Activated effector memory CD4-positive, alpha-beta T cell treated with Interleukin-2 at 50 U/mL for 16 hours (primary cell): ENCODE measurements at regions not wholly inside any gene's neighbourhood (a gene's known extent, or its start where the extent isn't known, plus 50 kb on each side); places are given as distances from the start of the nearest gene placed in this dataset.

Experiments
- DNase-seq: peaks from one replicate; pipeline ENCODE4 v3.0.0-alpha.2; 2020

DNA sequence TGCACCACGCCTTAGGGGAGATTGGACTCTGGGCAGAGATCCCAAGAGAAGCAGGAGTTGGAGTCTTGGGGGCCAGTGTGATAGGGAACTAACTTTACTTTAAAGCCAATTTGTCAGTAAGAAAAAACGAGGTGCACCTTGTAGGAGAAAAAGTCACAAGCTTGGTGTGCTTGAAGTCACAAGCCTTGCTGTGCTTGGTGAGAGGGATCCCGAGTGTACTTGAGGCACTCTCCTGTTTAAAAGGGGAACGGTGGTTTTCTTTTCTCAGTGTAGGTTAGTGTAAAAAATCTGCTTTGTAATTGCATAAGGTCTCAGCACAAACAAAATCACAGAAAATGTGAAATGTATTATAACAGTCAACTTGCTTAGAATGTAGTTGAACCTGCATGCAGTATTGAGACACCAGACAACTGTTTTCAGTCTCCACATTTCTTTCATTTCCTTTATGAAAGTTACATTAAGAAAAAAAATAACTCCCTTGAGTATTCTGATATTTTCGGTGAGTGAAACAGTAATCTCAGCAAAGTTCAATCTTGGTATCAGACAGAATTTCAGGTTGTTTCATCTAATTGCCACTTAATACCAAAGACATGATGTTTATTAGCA, 111.1 kb upstream of the DUSP22 start:
- DNase-seq: no peak

DNA sequence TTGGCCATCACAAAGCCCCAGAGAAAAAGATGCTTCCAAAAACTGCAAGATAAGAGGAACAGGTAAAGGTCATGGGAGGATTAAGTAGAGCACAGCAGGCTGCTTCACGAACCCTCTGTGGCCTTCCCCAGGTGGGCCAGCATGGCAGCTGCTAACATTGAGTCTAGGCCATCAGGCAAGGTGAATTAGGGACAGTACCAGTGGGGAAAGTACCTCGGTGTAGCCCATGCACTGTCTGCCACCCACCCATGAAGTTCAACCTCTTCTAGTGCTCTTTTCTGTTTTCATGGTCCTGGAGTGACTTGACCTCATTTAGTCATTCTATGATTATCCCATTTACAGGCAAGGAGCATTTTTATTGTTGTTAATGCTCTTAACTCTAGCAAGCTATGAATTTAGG, 108.6 kb upstream of the DUSP22 start:
- DNase-seq: no peak

DNA sequence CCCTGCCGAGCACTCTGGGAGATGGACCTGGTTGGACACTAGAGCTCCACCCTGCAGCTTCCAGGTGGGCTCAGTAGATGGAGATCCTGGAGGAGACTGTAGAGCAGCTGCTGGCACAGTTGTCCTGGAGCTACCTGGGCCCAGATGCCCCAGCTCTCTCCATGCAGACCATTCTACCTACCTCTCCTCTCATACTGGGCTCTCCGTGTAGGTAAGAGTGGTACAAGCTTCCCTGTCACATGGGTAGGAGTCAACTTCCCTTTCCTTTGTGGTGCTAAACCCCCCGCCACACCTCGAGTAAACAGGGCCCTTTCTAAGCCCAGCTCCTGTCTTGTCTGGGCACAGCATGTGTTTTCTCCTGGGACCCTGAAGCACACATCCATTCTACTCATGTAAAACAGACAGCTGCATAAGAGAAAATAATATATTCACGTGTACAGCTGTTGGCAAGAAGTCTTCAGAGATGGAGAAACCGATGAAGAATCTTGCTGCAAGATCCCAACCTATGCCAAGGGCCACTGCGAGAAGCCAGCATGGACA, 108.1 kb upstream of the DUSP22 start:
- DNase-seq: no peak

DNA sequence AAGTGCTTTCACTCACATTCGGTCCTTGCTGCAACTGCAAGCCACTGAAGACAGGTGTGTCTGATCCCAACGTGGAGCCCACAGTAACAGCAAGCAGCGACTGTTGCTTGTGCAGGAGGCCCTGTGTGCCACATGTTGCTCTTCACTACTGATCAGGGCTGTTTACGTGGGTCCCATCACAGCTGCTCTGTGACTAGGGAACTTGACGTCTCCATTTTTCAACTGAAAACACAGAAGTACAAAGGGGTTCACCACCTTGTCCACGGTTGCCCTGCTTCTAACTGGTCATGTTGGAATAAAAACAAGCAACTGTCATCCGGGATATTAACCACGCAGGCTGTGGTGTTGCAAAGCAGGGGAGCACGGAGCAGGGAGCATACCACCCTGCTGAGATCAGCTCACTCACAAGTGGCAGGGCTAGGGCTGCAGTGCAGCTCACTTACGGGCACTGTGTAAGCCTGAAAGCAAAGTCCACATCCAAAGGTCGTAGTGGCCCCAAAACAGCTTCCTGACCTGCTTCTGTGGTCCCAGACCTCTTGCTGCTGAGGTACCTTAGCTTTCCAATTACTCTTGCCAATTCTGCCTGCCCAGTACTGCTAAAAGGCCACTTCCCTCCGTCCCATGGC, 105.8 kb upstream of the DUSP22 start:
- no peak for DNase-seq

DNA sequence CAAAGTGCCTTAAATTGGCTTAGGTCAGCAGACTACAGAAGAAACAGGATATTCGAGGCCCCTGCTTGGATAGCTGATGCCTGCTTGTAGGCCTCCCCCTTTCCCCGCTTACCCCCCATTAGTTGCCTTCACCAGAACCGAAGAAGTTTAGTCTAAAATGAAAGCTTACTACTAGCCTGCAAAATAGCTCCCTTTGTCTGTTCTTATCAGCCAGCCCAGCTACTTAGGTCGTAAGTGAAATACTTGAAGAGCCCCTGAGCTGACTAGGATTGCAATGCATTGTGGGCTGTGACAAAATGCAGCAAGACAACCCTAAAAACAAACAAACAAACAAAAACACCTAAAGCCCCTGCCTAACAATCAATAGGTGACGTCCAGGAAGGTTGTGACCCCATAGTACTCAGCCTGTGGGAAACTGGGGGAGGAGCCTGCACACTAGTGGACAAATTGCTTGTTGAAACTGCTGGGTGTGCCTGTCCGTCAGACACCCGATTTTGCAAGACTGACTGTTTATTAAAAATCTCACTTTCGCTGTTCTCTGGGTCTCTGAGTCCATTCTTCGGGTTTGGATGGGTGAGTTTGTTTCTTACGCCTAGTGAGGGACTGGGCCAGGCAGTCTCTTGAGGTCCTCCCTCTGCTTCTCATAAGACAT, 105.0 kb upstream of the DUSP22 start:
- no peak for DNase-seq

DNA sequence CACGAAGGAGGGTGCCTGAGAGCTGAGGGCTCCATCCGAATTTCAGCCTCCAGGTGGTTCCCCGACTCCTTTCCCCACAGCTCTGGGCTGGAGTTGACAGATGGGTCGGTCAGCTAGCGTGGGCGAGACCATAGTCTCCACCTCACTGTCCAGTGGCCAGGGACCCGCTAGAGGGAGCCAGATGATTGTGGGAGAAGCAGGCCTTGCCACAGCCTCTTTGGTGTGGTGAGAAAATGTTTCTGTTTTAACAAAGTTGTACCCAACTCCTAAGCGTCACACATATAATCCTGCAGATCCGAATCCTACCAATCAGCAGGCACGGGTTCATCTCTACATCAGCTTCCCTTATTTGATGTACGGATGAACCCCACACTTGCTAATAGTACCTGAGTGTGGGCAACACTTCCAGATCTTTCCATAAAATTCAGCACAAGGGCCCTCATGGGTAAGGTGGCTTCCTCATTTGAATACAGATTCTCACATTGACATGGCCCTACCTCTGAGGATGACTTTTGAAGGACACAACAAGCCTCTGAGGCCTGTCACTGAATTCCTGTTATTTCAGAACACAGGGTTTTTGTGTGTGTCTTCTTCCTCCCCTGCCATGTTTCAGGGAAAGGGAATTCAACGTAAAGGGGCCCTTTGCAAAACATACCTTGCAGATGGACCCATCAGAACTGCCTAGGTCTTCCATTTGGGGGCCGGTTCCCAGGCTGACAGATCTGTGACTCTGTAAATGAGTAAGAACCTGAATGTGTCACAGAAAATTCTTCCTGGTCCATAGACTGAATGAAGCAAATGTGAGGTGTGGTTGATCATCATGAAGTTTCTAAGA, 103.2 kb upstream of the DUSP22 start:
- peak; percentile 69 for DNase-seq

DNA sequence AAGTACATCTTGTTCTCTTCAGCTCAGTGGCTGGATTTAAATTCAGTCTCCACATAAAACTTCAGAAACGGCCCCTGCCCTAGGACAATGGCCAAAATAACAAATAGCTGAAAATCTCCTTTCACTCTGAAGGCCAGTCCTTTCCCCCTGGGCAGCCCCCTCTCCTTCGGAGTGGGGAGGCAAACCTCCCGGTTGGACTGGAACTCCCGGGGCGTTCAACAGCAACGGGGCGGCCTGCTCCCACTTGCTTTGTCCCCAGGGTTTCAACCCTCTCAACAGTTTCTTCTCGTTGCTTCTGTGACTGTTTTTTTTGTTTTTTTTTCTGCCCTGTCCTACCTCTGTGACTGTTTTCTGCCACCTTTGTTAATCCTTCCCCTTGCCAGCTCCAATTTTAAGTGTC, 102.6 kb upstream of the DUSP22 start:
- DNase-seq: no peak

DNA sequence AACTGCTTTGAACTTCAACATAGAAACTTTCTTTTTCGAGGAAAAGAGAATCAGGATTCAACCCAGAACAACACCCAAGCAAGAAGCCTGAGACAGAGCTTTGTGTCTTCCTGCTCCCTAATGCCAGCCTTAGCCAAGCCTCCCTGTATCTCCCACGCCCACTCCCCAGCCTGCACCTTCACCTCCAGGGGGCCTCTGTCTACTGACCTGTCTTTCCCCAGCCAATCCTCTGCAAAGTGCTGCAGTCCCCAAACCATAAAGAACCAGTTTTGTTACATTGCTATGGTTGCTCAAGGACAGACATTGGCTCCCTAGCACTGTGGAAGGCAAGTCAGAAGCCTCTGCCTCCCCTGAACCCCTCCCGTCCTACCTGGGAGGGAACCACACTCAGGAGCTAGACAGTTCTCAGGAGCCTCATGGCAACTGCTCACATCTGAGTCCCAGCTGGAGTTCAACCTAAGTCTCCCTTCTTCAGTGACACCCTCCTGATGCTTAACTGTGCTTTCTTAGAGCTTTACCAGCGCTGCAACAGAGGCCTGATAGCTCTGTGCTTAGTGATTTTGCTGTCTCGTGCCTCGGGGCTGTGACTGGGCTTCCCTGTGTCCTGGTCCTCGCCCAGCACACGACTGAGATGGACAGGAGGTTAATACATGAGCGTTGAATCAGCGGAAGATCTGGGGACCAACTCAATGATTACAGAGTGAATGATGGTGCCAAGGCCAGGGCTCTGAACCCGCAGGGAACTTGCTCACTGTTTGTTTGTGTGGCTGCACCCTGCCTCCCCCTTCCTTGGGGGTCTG, 101.5 kb upstream of the DUSP22 start:
- no peak for DNase-seq

DNA sequence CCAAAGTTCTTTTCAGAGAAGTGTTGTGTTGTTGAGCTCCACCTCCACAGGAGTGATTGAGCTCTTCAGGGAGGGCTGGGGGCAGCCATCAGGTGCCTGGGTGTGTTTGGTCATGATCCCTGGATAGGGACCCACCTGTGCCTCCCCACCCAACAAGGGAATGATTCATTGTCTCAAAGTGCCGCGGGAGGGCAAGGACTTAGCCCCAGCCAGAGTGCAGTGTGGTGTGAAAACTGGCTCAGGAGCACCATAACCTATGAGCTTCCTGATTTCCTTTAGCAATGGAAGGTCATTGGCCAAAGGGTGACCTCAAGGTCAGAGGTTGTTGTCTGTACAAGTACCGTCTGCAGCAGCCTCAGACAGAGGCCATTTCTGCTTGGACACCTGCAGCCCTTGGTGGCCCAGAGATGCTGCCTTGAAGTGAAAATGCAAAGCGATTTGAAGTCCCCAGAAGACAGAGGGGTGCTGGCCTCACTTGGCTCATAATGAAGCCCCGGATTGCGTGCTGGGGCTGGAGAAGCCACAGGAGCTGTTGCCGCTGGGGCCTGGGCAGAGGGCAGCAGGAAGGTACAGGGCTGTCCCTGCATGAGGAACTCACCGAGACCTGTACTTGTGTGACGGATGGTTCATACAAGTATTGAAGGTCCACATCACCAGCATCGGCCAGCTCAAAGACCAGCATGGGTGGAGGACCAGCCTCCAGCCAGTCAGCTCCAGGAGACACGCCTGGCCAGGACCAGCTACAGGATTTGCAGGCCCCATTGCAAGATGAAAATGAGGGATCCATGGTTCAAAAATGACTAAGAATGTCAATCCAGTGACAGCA, 100.6 kb upstream of the DUSP22 start:
- DNase-seq: no peak

DNA sequence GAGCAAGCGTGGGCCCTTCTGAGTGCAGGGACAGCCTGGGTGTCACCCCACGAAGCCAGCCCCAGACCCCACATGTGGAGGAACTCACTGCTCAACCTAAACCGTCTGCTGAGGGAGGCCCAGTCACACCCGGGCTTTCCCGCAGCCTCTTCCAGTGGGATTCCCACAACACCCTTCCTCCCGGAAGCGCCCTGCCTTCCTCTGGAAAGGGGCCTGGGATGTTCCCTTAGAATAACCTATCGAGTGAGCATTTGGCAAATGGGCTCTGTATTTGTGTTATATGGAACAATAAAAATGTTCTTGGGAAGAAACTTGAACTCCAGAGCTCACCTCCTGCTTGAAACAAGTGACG, 100.0 kb upstream of the DUSP22 start:
- DNase-seq: no peak

DNA sequence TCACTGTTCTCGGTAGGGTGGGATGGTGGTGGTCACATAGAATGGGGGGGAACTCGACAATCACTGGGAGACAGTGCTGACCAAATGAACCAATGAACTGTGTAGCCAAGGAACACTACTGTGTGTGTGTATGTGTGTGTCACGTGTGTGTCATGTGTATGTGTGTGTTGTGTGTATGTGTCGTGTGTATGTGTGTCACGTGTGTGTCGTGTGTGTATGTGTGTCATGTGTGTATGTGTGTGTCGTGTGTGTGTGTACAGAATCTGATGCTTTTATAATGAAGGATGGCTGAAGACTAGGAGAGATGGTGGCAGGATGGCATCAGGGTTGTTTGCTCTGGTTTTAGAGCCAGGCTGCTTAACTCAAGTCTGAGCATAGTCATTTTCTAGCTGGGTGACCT, 99.1 kb upstream of the DUSP22 start:
- DNase-seq: no peak

DNA sequence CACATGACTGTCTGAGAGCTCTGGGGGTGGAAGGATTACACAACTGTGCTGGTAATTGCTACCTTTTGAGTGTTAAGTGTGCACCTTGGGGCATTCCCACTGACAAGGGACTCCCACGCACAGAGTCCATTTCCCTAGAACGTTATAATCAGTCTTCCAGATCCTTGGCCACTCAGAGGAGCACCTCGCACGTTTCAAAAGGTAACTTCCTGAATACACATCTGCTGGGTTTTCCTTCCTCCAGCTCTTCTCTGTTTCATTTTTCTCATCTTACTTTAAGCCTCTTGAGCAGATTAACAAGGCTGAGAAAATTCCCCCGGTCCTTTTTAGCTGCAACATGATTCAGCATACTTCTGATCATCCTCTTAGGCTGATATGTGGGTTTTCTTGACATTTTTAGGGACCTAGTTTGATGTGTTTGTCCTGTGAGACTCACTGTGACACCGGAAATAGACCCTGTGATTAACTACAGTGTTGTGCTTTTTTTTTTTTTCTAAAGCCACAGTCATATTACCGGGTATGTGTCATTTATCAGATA, 98.4 kb upstream of the DUSP22 start:
- DNase-seq: no peak

DNA sequence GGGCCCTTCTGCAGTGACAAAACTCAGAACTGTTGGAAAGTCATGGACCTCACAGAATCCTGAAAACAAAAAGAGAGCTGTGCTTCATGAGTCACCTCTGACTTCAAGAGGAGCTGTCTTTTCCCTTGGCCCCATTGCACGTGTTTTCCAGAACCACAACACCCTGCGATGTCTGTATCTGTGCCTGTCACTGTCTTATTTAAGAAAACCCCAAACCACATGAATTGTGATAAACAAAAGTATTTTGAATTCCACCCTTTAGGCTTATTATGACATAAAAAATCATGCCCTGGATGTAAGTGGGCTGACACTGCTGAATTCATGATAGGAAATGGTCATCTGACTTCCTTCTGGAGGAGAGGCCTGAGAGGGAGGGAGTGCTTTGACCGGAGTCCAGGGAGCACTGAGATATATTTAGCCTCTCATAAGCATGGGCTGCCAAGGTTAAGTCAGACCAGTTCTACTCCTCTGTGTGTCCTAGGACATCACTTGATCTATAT, 96.4 kb upstream of the DUSP22 start:
- DNase-seq: peak; percentile 25

DNA sequence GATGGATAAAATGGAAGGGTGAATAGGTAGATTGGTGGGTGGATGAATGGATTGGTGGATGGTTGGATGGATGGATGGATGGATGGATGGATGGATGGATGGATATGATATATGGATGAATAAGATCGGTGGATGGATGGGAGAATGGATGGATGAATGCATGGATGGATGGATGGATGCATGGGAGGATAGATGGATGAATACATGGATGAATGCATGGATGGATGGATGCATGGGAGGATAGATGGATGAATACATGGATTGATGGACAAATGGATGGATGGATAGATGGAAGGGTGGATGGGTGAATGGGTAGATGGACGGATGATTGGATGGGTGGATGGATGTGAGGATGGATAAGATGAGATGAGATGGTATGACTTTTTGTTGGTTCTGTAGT, 95.7 kb upstream of the DUSP22 start:
- DNase-seq: no peak

DNA sequence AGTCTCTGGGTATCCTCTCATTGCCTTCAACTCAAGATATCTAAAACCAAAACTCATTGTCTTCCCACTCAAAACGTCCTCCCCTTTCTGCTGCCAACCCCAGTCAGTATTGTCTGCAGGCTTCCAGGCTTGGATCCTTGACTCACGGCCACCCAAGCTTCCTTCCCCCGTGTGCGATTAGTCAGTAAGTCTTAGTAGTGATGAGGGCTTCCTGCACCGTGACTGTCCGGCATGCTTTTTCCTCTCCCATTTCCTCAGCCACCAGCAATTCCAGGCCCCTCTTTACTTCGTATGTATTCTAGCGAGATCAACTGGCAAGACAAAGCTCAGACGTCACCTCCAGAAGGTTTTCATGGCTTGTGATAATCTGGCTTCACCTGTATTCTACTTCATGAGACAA, 88.6 kb upstream of the DUSP22 start:
- no peak for DNase-seq

DNA sequence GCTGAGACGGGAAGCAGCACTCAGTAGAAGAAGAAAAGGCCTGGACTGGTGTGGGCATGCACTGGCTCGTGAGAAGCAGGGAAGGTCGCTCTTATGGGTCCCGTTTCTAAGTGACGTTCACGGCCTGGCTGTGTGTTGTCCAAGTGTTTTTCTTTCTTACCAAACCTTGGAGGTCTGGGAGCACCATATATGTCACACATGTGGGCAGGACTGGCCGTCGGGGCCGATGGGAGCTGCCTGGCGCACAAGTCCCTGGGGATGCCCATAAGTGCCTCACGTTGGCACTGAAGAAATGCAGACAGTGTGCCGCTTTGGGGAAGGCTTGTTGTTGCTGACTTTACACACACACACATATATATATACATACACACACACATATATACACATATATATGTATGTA, 86.0 kb upstream of the DUSP22 start:
- no peak for DNase-seq

DNA sequence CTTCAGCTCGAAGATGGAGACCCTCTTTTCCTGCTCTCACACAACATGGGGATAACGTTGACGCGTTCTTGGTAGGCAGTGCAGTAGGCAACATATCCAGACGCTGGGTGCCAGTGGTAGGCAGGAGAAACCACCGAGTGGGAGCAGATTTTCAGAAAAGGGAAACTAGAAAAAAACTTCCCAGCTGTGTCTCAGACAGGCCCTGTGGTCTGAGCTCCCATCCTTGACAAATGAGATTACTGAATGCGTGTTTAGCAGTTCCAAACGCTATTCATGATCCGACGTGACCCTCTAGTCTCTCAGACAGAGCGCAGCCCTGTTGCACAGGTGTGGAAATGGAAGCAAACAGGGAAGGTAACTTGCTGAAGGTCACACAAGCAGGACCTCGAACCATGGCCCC, 83.9 kb upstream of the DUSP22 start:
- no peak for DNase-seq

DNA sequence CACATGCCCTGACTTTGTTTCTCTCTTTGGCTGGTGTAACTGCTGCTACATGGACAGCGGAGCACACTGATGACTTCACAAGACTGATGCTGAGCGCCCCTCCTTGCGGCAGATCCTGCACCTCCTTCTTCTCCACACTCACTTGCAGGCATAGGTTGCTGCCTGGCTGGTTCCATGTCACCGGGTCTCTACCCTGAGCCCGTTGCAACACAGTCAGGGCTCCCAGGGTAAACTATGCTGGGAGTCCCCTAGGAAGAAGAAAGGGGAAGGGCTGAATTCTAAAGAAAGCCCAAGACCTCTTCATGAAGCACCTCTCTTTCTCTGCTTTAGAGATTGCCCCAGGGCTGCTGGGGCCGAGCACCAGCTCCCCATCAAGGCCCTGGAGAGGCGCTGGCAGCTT, 83.3 kb upstream of the DUSP22 start:
- no peak for DNase-seq

DNA sequence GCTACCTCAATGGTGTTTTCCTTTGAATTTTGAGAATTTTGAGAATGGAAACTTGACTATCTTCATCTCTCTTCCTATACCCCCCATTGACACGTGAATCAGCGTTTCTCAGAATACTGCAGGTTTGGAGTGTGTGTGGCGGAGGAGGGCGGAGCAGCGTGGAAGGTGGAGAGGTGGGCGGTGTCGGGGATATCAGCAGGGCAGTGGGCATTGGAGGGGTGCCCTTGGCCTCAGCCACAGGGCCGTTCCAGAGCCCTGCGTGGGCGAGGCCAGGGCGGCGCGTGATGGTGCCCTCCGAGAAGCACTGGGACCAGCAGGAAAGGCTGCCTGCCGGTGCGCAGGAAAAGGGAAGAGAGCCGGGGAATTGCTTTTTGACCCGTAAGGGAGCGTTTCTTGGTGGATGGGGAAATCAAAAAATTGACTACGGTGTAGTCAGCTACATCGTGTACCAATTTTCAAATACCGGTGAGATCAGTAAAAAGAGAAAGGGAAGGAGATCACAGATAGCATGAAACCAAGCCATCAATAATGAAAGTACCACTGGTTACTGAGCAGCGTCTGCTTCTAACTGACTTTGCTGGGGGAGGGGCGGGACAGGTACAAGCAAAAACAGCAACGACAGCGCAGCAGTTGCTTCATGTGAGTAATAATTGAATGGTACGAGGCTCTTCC, 82.7 kb upstream of the DUSP22 start:
- peak; percentile 40 for DNase-seq

DNA sequence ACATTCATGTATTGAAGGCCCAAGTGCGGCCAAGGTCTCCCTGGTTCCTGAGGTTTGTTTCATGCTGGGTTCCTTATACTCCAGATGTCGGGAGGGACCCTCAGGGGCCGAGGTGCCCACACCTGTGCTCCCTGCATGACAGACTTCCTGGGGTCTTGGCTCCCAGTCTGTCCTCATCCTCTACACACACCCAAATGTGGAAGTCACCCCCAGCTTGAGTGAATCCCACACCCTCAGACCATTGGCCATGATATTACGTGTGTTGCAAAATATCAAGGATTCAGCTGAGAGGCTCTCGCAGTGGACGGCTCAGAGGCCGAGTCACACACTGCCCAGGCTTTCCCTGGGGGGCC, 82.2 kb upstream of the DUSP22 start:
- no peak for DNase-seq
